A549 (cell line): ENCODE measurements at regions not wholly inside any gene's neighbourhood (a gene's known extent, or its start where the extent isn't known, plus 50 kb on each side); places are given as distances from the start of the nearest gene placed in this dataset.
A peak's percentile ranks its signal among the peaks of the same experiment; 100 is the strongest.

Experiments
- EHMT2 ChIP-seq: fragments of 200-600 bp; sonication (generic); IDR thresholded peaks from 2 replicates; pipeline ENCODE4 v1.6.1; 2016; ENCODE audit warnings: antibody characterized with exemption, low read depth, mild to moderate bottlenecking, moderate library complexity
- EP300 ChIP-seq, 2 experiments: fragments of >200 bp; sonication (Bioruptor Twin); formaldehyde crosslinking; IDR thresholded peaks; 2 replicates in 1 of 2; 3 replicates in 1 of 2; pipeline ENCODE4 v1.6.1; 2016 to 2017
- HDAC2 ChIP-seq: fragments of 200-600 bp; sonication (generic); IDR thresholded peaks from 2 replicates; pipeline ENCODE4 v1.6.1; 2016
- KDM5A ChIP-seq: fragments of 200-600 bp; sonication (generic); IDR thresholded peaks from 2 replicates; pipeline ENCODE4 v1.6.1; 2016; ENCODE audit warnings: antibody characterized with exemption, mild to moderate bottlenecking
- MYC ChIP-seq: IDR thresholded peaks from 2 replicates; pipeline ENCODE4 v1.6.1; 2012; ENCODE audit warnings: mild to moderate bottlenecking, inconsistent platforms, low read length, improper control_type of control experiment, borderline replicate concordance
- NR3C1 ChIP-seq: fragments of >200 bp; sonication (Bioruptor Twin); formaldehyde crosslinking; IDR thresholded peaks from 3 replicates; pipeline ENCODE4 v1.6.1; 2017
- POLR2A ChIP-seq: IDR thresholded peaks from 2 replicates; pipeline ENCODE4 v1.6.1; 2012; ENCODE audit warnings: mild to moderate bottlenecking, low read length
- RAD21 ChIP-seq, 2 experiments: fragments of >200 bp in 1 of 2; sonication (Bioruptor Twin) in 1 of 2; formaldehyde crosslinking in 1 of 2; IDR thresholded peaks in 1 of 2; conservative IDR thresholded peaks in 1 of 2; 2 replicates in 1 of 2; 3 replicates in 1 of 2; pipeline ENCODE4 v1.6.1; 2012 to 2018; ENCODE audit warnings: inconsistent platforms in 1 of 2
- SMC3 ChIP-seq: fragments of >200 bp; sonication (Bioruptor Twin); formaldehyde crosslinking; IDR thresholded peaks from 3 replicates; pipeline ENCODE4 v1.6.1; 2018; ENCODE audit warnings: inconsistent platforms
- TF ChIP-seq, protein P1 (sequence below): fragments of >200 bp; sonication (Bioruptor Twin); formaldehyde crosslinking; IDR thresholded peaks from 3 replicates; pipeline ENCODE4 v1.5.1; 2016
- TF ChIP-seq, protein P2 (sequence below): IDR thresholded peaks from 2 replicates; pipeline ENCODE4 v1.6.1; 2012
- TF ChIP-seq, protein P3 (sequence below): fragments of 200-600 bp; sonication (generic); IDR thresholded peaks from 2 replicates; pipeline ENCODE4 v1.6.1; 2016; ENCODE audit warnings: antibody characterized with exemption, mild to moderate bottlenecking, moderate library complexity
- TF ChIP-seq, protein P4 (sequence below): fragments of >200 bp; sonication (Bioruptor Twin); formaldehyde crosslinking; IDR thresholded peaks from 3 replicates; pipeline ENCODE4 v1.6.1; 2016

DNA sequence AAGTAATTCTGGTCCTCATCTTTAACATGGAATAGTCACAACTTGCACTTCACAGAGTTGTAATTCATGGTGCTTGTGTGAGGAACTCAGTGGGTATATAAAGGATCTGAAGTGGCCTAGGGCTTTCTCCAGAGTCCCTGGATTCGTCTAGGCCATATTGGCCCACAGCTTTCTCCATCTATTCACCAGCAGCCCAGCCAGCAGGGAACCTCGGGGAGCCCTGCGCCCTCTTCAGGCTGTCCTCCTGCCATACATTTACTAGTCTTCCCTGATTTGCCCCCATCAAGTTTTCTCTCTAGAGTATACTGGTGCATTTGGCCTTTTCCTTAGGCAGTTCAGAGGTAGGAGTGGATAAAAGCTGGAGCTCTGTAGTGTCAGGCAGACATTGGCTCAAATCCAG, 278.3 kb downstream of the MYCN start:
- TF ChIP-seq, protein P1, sequence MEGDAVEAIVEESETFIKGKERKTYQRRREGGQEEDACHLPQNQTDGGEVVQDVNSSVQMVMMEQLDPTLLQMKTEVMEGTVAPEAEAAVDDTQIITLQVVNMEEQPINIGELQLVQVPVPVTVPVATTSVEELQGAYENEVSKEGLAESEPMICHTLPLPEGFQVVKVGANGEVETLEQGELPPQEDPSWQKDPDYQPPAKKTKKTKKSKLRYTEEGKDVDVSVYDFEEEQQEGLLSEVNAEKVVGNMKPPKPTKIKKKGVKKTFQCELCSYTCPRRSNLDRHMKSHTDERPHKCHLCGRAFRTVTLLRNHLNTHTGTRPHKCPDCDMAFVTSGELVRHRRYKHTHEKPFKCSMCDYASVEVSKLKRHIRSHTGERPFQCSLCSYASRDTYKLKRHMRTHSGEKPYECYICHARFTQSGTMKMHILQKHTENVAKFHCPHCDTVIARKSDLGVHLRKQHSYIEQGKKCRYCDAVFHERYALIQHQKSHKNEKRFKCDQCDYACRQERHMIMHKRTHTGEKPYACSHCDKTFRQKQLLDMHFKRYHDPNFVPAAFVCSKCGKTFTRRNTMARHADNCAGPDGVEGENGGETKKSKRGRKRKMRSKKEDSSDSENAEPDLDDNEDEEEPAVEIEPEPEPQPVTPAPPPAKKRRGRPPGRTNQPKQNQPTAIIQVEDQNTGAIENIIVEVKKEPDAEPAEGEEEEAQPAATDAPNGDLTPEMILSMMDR = peak; percentile 34; the same call in 2 of the 3 replicates
- TF ChIP-seq EHMT2 (no peak), RAD21 (conservative IDR thresholded peaks at IDR 0.05 in 1 of 2, IDR thresholded peaks at IDR 0.05 in 1 of 2) (peak; percentile 24 to 42; a peak in 2 of 5 replicates), POLR2A (no peak), NR3C1 (no peak), MYC (no peak), KDM5A (no peak), EP300 (IDR thresholded peaks at IDR 0.05) (no peak), HDAC2 (no peak), SMC3 (peak; percentile 24; the same call in 1 of the 3 replicates)
- TF ChIP-seq, protein P2, sequence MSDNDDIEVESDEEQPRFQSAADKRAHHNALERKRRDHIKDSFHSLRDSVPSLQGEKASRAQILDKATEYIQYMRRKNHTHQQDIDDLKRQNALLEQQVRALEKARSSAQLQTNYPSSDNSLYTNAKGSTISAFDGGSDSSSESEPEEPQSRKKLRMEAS = no peak
- TF ChIP-seq, protein P3, sequence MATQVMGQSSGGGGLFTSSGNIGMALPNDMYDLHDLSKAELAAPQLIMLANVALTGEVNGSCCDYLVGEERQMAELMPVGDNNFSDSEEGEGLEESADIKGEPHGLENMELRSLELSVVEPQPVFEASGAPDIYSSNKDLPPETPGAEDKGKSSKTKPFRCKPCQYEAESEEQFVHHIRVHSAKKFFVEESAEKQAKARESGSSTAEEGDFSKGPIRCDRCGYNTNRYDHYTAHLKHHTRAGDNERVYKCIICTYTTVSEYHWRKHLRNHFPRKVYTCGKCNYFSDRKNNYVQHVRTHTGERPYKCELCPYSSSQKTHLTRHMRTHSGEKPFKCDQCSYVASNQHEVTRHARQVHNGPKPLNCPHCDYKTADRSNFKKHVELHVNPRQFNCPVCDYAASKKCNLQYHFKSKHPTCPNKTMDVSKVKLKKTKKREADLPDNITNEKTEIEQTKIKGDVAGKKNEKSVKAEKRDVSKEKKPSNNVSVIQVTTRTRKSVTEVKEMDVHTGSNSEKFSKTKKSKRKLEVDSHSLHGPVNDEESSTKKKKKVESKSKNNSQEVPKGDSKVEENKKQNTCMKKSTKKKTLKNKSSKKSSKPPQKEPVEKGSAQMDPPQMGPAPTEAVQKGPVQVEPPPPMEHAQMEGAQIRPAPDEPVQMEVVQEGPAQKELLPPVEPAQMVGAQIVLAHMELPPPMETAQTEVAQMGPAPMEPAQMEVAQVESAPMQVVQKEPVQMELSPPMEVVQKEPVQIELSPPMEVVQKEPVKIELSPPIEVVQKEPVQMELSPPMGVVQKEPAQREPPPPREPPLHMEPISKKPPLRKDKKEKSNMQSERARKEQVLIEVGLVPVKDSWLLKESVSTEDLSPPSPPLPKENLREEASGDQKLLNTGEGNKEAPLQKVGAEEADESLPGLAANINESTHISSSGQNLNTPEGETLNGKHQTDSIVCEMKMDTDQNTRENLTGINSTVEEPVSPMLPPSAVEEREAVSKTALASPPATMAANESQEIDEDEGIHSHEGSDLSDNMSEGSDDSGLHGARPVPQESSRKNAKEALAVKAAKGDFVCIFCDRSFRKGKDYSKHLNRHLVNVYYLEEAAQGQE = no peak
- TF ChIP-seq, protein P4, sequence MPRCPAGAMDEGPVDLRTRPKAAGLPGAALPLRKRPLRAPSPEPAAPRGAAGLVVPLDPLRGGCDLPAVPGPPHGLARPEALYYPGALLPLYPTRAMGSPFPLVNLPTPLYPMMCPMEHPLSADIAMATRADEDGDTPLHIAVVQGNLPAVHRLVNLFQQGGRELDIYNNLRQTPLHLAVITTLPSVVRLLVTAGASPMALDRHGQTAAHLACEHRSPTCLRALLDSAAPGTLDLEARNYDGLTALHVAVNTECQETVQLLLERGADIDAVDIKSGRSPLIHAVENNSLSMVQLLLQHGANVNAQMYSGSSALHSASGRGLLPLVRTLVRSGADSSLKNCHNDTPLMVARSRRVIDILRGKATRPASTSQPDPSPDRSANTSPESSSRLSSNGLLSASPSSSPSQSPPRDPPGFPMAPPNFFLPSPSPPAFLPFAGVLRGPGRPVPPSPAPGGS = no peak
